ENCODE measurements at regions not wholly inside any gene's neighbourhood (a gene's known extent, or its start where the extent isn't known, plus 50 kb on each side); places are given as distances from the start of the nearest gene placed in this dataset.

GRCh38 chr21:32061729-32062128, 188.9 kb downstream of the HUNK start:
- TF ChIP-seq CTCF (IDR thresholded peaks at IDR 0.05; ENCODE audit: insufficient read depth, low read depth, low read length) (no peak), EZH2 (IDR thresholded peaks at IDR 0.05; ENCODE audit: insufficient read depth, low read length) (no peak)
